ENCODE measurements at regions not wholly inside any gene's neighbourhood (a gene's known extent, or its start where the extent isn't known, plus 50 kb on each side); places are given as distances from the start of the nearest gene placed in this dataset.
"Not testable (repeated sequence)": the region's sequence is repeated elsewhere in the genome, so short reads cannot be mapped to it uniquely, and the experiment has no call there.

- no peak for DNase-seq (ENCODE audit: low read depth)
Observed at GRCh38 chr10:124242791-124243190, 149.4 kb upstream of the CHST15 start.

DNA sequence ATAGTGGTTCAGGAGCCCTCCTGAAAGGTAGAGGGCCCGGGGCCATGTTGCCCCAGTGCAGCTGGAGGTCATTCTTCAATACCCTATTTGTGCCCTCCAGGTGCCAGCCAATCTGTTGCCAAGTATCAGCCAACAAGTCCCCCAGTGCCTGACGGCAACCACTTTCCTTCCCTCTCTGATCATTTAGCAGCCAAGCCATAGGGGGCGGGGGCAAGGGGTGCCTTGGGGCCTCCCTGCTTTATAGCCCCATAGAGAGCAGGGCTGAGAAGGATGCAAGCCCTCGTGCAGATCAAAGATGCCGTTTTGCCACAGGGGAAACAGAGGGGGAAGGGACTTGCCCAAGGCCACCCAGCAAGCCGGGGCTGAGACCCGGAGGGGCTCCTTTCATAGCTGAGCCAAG lies 149.0 kb upstream of the CHST15 start:
- DNase-seq (ENCODE audit: low read depth), result no peak

GRCh38 chr10:124241510-124241909 lies 148.1 kb upstream of the CHST15 start:
- not testable (repeated sequence) for DNase-seq (ENCODE audit: low read depth)

- no peak for DNase-seq (ENCODE audit: low read depth)
Observed at GRCh38 chr10:124240839-124241291, 147.5 kb upstream of the CHST15 start.

DNA sequence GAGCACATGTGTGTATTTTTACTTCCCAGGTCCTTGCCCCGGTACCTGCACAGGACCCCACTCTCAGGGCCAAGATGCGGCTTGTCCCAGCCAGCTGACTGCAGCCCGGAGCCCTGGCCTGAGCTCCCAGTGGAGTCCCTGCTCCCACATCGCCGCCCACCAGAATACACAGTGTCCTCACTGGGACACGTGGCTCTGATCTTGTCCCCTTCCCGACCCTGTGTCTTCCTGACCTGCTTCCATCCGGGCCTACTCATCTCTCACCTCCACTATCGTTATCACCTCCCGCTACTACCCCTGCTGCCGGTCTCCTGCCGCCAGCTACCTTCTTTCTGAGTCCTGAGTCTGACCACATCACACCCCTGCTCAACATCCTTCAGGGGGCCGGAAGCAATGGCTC lies 146.3 kb upstream of the CHST15 start:
- no peak for DNase-seq (ENCODE audit: low read depth)

- no peak for DNase-seq (ENCODE audit: low read depth)
Observed at GRCh38 chr10:124239134-124239533, 145.7 kb upstream of the CHST15 start.

DNA sequence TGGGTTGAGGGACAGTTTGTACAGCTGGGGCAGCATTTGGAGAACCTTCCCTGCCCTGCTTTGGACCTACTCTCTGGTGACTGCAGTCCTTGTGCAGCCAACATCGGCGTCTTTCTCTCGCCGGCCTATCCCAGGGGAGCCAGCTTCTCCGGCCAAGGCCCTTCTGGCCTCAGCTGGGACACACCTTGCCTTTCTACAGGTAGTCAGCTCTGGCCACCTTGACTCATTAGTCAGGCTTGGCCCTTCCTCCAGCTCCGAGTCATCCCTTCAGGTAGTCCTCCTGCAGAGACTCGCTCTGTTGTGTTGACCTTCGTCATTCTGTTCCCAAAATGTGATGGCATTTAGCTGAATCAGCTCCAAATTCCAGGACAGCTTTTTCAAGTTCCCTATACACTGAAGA lies 145.0 kb upstream of the CHST15 start:
- DNase-seq (ENCODE audit: low read depth), result no peak

- no peak for DNase-seq (ENCODE audit: low read depth)
Observed at GRCh38 chr10:124237282-124237961, 144.0 kb upstream of the CHST15 start.

GRCh38 chr10:124236816-124237215 lies 143.4 kb upstream of the CHST15 start:
- DNase-seq (ENCODE audit: low read depth), result no peak

GRCh38 chr10:124236136-124236535 lies 142.7 kb upstream of the CHST15 start:
- DNase-seq (ENCODE audit: low read depth), result no peak

DNA sequence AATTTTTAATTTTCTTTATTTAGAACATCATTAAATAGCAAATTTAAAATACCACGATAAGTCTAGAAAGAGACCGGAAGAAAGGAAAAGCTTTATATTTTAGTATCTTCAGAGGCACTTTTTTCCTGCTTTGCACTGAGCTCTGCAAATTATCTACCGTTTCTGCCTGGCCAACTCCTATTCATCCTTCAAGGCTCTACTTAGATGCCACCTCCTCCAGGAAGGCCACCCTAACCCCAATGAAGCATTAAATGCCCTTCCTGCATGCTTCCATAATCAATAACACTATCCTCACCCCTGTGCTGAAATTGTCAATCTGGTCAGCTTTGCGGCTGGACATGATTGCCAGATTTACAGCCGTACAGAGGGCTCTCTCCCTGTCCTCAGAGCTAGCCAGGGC lies 141.8 kb upstream of the CHST15 start:
- DNase-seq (ENCODE audit: low read depth), result no peak

DNA sequence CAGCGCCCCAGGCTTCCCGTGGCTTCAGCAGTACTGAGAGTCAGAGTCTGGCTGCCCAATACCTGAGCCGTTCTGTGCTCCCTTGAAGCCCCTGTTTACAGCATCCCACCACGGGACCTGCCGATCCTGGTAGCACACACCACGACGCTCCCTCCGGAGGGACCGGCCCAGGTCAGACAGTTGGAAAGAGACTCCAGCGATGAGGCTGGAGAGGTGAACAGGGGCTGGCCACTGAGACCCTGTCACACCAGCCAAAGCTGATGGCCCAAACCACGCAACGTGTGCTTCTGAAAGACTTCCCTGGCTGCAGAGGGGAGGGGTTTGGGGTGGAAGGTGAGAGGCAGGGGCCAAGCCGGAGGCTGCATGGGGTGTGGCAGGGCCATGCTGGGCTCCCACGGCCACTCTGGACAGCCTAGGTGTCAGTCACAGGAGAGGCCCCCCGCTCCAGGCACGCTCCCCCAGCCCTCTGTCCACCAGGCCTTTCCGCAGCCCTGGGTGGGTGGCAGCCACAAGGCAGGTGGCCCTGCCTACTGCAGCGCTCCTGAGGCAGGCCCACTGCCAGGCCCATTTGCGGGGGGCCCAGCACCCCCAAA lies 140.2 kb upstream of the CHST15 start:
- no peak for DNase-seq (ENCODE audit: low read depth)

DNA sequence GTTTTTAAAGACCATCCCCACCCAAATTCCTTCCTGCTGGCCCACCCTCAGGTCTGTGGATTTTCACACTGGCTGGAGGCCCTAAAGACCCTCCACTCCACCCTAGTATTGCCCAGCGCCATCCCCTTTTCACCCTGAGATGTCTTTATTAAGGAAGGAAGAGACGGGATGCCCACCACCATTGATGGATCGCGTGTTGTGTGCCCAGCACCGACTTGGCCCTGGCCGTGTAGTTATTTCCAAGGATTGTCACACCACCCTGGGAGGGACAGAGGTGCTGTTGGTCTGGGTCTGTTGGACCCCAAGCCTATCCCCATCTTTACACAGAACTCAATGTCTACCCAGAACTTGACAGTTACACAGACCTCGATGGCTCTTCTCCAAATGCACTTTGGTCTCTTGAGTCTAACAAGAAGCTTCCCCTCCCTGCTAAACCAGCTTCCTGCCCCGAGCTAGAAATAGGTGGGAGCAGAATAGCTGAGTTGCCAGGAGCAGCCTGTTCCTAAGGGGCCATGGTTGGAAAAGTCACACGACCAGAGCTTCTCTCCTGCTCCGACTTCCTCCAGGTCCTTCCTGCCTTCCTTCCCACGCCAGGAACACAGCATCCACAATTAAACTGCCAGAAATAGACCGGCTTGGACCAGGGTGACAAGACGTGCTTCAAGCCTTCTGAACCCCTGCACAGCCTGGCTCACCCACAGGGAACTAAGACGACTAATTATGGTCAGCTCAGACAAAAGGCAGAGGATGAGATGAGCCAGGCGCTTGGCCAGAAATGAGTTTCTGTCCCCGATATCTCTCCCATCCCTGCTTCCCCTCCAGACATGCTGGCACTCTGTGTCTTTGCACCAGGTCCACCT lies 139.5 kb upstream of the CHST15 start:
- no peak for DNase-seq (ENCODE audit: low read depth)

- DNase-seq (ENCODE audit: low read depth), result peak; percentile 13
Observed at GRCh38 chr10:124231168-124232155, 138.1 kb upstream of the CHST15 start.

DNA sequence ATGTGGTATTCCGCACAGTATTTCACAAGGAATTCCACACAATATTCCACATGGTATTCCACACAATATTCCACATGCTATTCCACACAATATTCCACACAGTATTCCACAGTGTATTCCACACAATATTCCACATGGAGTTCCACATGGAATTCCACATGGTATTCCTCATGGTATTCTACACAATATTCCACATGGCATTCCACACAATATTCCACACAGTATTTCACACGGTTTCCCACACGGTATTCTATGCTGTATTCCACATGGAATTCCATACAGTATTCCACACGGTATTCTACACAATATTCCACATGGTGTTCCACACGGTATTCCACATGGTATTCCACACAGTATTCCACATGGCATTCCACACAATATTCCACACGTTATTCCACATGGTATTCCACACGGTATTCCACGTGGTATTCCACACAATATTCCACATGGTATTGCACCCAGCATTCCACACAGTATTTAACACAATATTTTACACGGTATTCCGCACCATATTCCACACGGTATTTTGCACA lies 137.3 kb upstream of the CHST15 start:
- no peak for DNase-seq (ENCODE audit: low read depth)

DNA sequence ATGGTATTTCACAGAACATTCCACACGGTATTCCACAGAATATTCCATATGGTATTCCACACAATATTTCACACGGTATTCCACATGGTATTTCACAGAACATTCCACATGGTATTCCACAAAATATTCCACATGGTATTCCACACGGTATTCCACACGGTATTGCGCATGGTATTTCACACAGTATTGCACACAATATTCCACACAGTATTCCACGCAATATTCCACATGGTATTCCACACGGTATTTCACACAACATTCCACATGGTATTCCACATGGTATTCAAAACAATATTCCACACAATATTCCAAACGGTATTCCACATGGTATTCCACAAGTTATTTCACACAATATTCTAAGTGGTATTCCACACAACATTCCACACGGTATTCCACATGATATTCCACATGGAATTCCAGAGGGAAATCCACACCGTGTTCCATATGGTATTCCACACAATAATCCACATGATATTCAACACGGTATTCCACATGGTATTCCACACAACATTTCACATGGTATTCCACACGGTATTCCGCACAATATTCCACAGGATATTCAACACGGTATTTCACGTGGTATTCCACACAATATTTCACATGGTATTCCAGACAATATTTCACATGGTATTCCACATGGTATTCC lies 136.7 kb upstream of the CHST15 start:
- DNase-seq (ENCODE audit: low read depth), result no peak

DNA sequence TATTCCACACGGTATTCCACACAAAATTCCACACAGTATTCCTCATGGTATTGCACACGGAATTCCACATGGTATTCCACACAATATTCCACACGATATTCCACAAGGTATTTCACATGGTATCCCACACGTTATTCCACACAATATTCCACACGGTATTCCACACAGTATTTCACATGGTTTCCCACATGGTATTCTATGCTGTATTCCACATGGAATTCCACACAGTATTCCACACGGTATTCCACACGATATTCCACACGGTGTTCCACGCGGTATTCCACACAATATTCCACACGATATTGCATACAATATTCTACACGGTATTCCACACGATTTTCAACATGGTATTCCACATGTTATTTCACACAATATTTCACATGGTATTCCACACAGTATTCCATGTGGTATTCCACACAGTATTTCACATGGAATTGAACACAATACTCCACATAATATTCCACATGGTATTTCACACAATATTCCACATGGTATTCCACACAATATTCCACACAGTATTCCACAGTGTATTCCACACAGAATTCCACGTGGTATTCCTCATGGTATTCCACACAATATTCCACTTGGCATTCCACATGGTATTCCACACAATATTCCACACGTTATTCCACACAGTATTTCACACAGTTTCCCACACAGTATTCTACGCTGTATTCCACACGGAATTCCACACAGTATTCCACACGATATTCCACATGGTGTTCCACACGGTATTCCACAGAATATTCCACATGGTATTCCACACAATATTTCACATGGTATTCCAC lies 136.0 kb upstream of the CHST15 start:
- no peak for DNase-seq (ENCODE audit: low read depth)

DNA sequence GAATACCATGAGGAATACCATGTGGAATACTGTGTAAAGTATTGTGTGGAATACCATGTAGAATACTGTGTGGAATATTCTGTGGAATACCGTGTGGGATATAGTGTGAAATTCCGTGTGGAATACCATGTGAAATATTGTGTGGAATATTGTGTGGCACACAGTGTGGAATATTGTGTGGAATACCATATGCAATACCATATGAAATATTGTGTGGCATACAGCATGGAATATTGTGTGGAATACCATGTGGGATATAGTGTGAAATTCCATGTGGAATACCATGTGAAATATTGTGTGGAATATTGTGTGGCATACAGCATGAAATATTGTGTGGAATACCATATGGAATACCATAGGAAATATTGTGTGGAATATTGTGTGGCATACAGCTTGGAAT lies 135.1 kb upstream of the CHST15 start:
- no peak for DNase-seq (ENCODE audit: low read depth)

- DNase-seq (ENCODE audit: low read depth), result no peak
Observed at GRCh38 chr10:124227988-124228387, 134.6 kb upstream of the CHST15 start.
